ENCODE measurements at regions not wholly inside any gene's neighbourhood (a gene's known extent, or its start where the extent isn't known, plus 50 kb on each side); places are given as distances from the start of the nearest gene placed in this dataset.

DNA sequence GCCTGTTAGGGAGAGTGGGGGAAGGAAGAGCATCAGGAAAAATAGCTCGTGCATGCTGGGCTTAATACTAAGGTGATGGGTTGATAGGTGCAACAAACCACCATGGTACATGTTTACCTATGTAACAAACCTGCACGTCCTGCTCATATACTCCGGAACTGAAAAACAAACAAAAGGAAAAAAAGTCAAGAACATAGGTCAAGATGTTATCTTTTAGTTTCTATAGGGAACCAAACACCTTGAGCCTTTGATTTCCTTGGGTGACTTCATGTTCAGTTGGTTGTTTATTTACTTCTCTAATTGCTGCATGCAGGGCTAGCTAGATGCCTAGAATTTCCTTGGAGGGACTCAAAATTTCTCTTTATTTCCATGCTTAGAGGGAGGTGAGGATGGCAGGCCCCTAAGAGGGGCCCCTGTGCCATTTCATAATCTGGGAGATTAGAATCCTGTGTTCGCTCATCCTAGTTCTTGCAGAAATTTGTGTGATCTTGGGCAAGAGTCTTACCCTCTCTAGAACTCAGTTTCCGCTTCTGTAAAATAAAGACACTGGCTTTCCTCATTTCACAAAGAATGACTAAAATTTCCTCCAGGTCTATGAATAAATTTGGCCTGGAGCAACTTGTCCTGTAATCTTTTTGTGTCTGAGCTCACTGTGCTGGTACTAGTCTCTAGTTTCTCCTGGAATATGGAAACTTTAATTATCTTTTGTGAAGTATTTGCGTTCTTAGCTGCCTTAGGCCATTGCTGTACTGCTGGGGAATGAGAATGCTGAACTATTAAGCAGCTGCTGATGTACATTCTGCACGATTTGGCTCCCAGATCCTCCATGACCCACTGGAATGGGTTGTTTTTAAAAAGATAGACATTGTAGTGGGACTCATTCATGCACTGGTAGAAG is 457.5 kb downstream of the EDEM1 start:
- no peak for DNase-seq
- Histone ChIP-seq H3K36me3 (no peaks in the 10 kb centered on the region), H3K9me3 (replicated peaks) (peaks cover 12% of the 10 kb centered on the region), H3K27me3 (ENCODE audit: low read depth) (no peaks in the 10 kb centered on the region), H3K4me3 (no peak overlapping the region), H3K4me1 (no peaks in the 10 kb centered on the region), H3K27ac (replicated peaks) (no peak overlapping the region)
- intact Hi-C loops (cut with micrococcal nuclease) = no loop called here
- TF ChIP-seq, protein P1, sequence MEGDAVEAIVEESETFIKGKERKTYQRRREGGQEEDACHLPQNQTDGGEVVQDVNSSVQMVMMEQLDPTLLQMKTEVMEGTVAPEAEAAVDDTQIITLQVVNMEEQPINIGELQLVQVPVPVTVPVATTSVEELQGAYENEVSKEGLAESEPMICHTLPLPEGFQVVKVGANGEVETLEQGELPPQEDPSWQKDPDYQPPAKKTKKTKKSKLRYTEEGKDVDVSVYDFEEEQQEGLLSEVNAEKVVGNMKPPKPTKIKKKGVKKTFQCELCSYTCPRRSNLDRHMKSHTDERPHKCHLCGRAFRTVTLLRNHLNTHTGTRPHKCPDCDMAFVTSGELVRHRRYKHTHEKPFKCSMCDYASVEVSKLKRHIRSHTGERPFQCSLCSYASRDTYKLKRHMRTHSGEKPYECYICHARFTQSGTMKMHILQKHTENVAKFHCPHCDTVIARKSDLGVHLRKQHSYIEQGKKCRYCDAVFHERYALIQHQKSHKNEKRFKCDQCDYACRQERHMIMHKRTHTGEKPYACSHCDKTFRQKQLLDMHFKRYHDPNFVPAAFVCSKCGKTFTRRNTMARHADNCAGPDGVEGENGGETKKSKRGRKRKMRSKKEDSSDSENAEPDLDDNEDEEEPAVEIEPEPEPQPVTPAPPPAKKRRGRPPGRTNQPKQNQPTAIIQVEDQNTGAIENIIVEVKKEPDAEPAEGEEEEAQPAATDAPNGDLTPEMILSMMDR (IDR thresholded peaks at IDR 0.05; ENCODE audit: borderline replicate concordance) = no peak

DNA sequence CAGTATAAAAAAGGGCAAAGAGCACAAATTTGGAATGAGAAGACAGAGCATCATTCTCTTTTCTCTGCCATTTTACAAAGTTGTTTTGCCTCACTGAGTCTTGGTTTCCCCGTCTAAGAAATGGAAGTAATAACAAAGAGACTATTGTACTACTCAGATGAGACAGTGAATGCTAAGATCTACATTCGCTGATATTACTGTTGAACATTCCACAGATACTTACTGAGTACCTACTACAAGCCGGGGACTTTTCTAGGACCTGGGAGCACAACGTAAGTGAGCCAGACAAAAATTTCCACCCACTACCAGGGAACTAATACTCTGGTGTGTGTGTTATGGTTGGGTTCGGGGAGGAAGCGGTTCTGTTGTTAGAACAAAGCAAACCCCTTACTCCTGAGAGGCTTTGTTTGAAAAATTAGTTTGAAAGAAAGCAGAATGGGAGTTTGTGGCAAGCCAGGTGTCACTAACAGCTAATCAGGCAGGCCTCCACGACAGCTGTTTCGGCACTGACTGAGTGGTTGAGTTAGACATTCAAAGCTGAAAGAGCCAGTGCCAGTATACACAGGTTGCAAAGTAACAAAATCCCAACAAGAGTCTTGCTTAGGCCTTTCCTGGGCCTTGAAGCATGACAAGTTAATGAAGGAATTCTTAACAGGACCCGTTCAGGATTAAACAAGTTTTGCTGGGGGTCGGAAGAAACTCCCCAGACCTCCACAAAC is 458.3 kb downstream of the EDEM1 start:
- intact Hi-C loops (cut with micrococcal nuclease) = no loop called here
- DNase-seq = no peak
- Histone ChIP-seq H3K4me1 (no peaks in the 10 kb centered on the region), H3K9me3 (replicated peaks) (peaks cover 9% of the 10 kb centered on the region), H3K36me3 (no peaks in the 10 kb centered on the region), H3K4me3 (no peak overlapping the region), H3K27me3 (ENCODE audit: low read depth) (no peaks in the 10 kb centered on the region), H3K27ac (replicated peaks) (no peak overlapping the region)
- TF ChIP-seq, protein P1 (IDR thresholded peaks at IDR 0.05; ENCODE audit: borderline replicate concordance) = no peak

DNA sequence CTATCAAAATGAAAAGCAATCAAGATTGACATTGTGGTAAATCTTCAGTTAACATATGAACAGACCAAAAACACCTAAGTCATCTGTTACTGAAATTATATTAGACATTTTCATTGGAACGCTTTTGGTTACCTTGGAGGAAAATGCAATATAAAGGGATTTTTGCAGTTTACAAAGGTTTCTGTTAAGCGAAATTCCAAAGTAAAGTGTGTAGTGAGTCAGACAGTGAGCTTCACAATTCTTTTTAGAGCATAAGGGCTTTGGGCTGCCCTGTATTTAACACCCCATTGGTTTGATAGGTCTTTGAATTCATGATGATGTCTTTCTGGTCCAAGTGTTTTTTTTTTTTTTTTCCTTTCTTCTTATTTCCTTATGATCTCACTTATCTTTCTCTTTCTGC is 462.8 kb downstream of the EDEM1 start:
- no peak for DNase-seq
- intact Hi-C loops (cut with micrococcal nuclease) = no loop called here

DNA sequence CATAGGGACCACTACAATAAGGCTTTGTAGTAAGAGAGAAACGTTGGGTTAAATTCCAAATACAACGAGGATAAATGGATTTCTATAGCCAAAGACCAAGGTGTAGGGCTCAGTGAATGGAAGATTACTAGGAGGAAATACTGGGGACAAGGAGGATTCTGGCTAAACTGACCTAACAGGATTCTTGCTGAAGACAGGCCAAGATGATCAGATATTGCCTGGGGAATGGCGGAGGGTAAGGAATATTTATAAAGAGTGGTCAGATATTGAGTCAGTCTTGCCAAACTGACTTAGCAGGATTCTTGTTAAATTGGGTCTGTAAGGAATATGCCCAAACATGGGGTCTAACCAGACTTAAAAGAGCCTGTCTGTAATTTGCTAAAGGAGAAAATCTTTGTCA is 463.8 kb downstream of the EDEM1 start:
- TF ChIP-seq, protein P1 (IDR thresholded peaks at IDR 0.05; ENCODE audit: borderline replicate concordance) = no peak
- H3K9me3 ChIP-seq (replicated peaks) = peaks cover 19% of the 10 kb centered on the region
- no peaks in the 10 kb centered on the region for H3K36me3 ChIP-seq

More for the DNA sequence above, 462.8 kb downstream of the EDEM1 start:
- no peak overlapping the region for H3K4me3 ChIP-seq
- no peaks in the 10 kb centered on the region for H3K27me3 ChIP-seq (ENCODE audit: low read depth)
- H3K36me3 ChIP-seq = no peaks in the 10 kb centered on the region
- H3K27ac ChIP-seq (replicated peaks) = no peak overlapping the region
- TF ChIP-seq, protein P1 (IDR thresholded peaks at IDR 0.05; ENCODE audit: borderline replicate concordance) = no peak
- H3K4me1 ChIP-seq = no peaks in the 10 kb centered on the region
- H3K9me3 ChIP-seq (replicated peaks) = peaks cover 9% of the 10 kb centered on the region

DNA sequence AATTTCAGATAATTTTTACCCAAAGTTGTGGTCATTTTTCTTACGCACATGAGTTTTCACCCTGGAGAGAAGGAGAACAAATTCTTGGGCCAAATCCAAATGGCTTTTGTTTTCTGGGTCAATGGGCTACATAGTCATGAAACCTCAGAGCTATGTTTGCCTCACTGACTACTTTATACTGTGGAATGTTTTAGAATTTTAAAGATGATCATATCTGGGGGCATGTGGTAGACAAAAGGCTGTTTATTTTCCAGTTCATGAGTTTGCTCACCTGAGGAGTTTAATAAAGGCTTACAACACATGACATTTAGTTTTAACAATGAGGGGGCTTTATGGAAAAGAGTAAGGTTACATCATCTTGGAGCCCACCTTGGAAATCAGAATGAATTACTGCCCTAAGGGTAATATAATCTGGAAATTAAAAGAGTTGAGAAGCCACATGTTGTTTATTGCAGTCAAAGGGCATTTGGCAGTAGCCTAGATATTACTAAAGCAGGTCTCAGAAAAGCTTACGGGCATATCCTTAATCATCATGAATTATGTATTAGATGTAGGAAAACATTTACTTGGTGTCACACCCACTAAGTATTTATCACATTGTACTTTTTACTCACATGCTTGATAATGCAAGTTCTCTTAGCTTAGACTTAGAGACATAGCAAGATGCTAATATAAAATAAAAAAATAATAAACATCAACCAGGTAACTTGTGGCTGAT is 466.1 kb downstream of the EDEM1 start:
- Histone ChIP-seq H3K4me1 (no peaks in the 10 kb centered on the region), H3K36me3 (no peaks in the 10 kb centered on the region), H3K27ac (replicated peaks) (no peak overlapping the region), H3K27me3 (ENCODE audit: low read depth) (no peaks in the 10 kb centered on the region), H3K4me3 (no peak overlapping the region), H3K9me3 (replicated peaks) (peaks cover 39% of the 10 kb centered on the region)
- intact Hi-C loops (cut with micrococcal nuclease) = no loop called here
- DNase-seq = no peak
- TF ChIP-seq, protein P1 (IDR thresholded peaks at IDR 0.05; ENCODE audit: borderline replicate concordance) = no peak

More for the DNA sequence above, 463.8 kb downstream of the EDEM1 start:
- Histone ChIP-seq H3K4me1 (no peaks in the 10 kb centered on the region), H3K27ac (replicated peaks) (no peak overlapping the region), H3K27me3 (ENCODE audit: low read depth) (no peaks in the 10 kb centered on the region), H3K4me3 (no peak overlapping the region)
- DNase-seq = no peak
- intact Hi-C loops (cut with micrococcal nuclease) = no loop called here

Measured in left ventricle myocardium inferior (tissue), 1 donor.